T-cell (primary cell): ENCODE measurements at regions not wholly inside any gene's neighbourhood (a gene's known extent, or its start where the extent isn't known, plus 50 kb on each side); places are given as distances from the start of the nearest gene placed in this dataset.

Source experiments
- ATAC-seq, 4 experiments: fragments of 200-7000 bp in 3 of 4; fragments of 150-1000 bp in 1 of 4; cut with Tn5 transposase; replicated peaks in 1 of 4; 1 replicate in 3 of 4; 2 replicates in 1 of 4; pipeline ENCODE4 v1.10.0; 2021; ENCODE audit warnings: moderate library complexity in 3 of 4, mild to moderate bottlenecking in 2 of 4, moderate number of reproducible peaks in 1 of 4
- CTCF ChIA-PET, 2 donors: fragments of 300-600 bp; sonication (Branson Sonifier 250); formaldehyde crosslinking; loops; one replicate each; lab custom pipeline; 2022; ENCODE audit warnings: antibody characterized with exemption in 2 of 2; lab: Charles Lee
- POLR2A ChIA-PET, 2 donors: fragments of 300-600 bp; sonication (Branson Sonifier 250); formaldehyde crosslinking; loops; one replicate each; lab custom pipeline; 2022; ENCODE audit warnings: antibody characterized with exemption in 2 of 2; lab: Charles Lee
- DNase-seq, 35 experiments: peaks; one replicate each; pipeline versions ENCODE4 v3.0.0 to v3.0.0-alpha.2; 2013 to 2023
- H3K27ac ChIP-seq: one replicate; pipeline ENCODE4 v1.5.1; 2013; ENCODE audit warnings: low read length
- H3K27me3 ChIP-seq, 2 experiments: replicated peaks in 1 of 2; 1 replicate in 1 of 2; 2 replicates in 1 of 2; pipeline versions ENCODE4 v1.6.1 to v1.7.0; 2013; ENCODE audit warnings: low read length in 1 of 2, mixed read lengths in 1 of 2; ENCODE audit not compliant: control insufficient read depth in 2 of 2, insufficient read depth in 2 of 2; ENCODE audit errors: extremely low read depth in 1 of 2
- H3K36me3 ChIP-seq, 2 donors: 1 replicate in 1 of 2; 2 replicates in 1 of 2; pipeline versions ENCODE4 v1.6.1 to v1.7.0; 2013; ENCODE audit warnings: low read length in 1 of 2; ENCODE audit not compliant: control insufficient read depth in 2 of 2, insufficient read depth in 1 of 2; ENCODE audit errors: extremely low read depth in 1 of 2
- H3K4me1 ChIP-seq, 2 experiments: 1 replicate in 1 of 2; 2 replicates in 1 of 2; pipeline versions ENCODE4 v1.6.1 to v1.7.0; 2013; ENCODE audit warnings: low read length in 2 of 2, mixed read lengths in 1 of 2; ENCODE audit not compliant: insufficient read depth in 2 of 2, control insufficient read depth in 1 of 2; ENCODE audit errors: extremely low read depth in 1 of 2
- H3K4me3 ChIP-seq, 2 donors: 1 replicate in 1 of 2; 2 replicates in 1 of 2; pipeline versions ENCODE4 v1.5.1 to v1.7.0; 2013; ENCODE audit warnings: mild to moderate bottlenecking in 2 of 2, low read length in 1 of 2, moderate library complexity in 1 of 2; ENCODE audit not compliant: control insufficient read depth in 1 of 2; ENCODE audit errors: extremely low read depth in 1 of 2
- H3K9me3 ChIP-seq: 2 replicates; pipeline ENCODE4 v1.7.0; 2013
- H3K27ac Mint-ChIP-seq, 2 donors: one replicate each; pipeline ENCODE4 v1.8.0; 2020 to 2021; ENCODE audit warnings: mild to moderate bottlenecking in 2 of 2, mixed read lengths in 2 of 2
- H3K27me3 Mint-ChIP-seq, 2 donors: one replicate each; pipeline ENCODE4 v1.8.0; 2021 to 2022; ENCODE audit warnings: mixed read lengths in 2 of 2
- H3K36me3 Mint-ChIP-seq: one replicate; pipeline ENCODE4 v1.8.0; 2021; ENCODE audit warnings: mixed read lengths
- H3K4me1 Mint-ChIP-seq, 3 donors: one replicate each; pipeline ENCODE4 v1.8.0; 2020 to 2022; ENCODE audit warnings: mixed read lengths in 3 of 3, mild to moderate bottlenecking in 1 of 3
- H3K4me3 Mint-ChIP-seq, 3 donors: one replicate each; pipeline ENCODE4 v1.8.0; 2020 to 2022; ENCODE audit warnings: mild to moderate bottlenecking in 3 of 3, mixed read lengths in 3 of 3, moderate library complexity in 3 of 3
- H3K9me3 Mint-ChIP-seq, 3 donors: one replicate each; pipeline ENCODE4 v1.8.0; 2020 to 2022; ENCODE audit warnings: mixed read lengths in 3 of 3
- WGBS: methylation state at CpG from one replicate; pipeline ENCODE4 v1.1.5; 2013; ENCODE audit warnings: missing lambda C conversion rate; ENCODE audit not compliant: insufficient coverage; 5-methylcytosine and 5-hydroxymethylcytosine counted together

GRCh38 chr6:145076115-145076841, 659.0 kb downstream of the EPM2A start:
- Mint-ChIP-seq H3K4me1 (no peaks in the 10 kb centered on the region), H3K36me3 (no peaks in the 10 kb centered on the region), H3K9me3 (peaks cover 0 to 4% (median 0%) of the 10 kb centered on the region in 3 donors), H3K27me3 (peaks cover 5 to 15% of the 10 kb centered on the region in 2 donors), H3K4me3 (no peak overlapping the region), H3K27ac (no peak overlapping the region)
- POLR2A ChIA-PET, result interaction anchor here in 1 of 2 donors (0.7 kb wide), 1 partner anchor 50 kb away, joined by 3 read pairs; no protein-coding TSS in a partner anchor
- CTCF ChIA-PET, result no interaction called here
- no peak overlapping the region for H3K4me3 ChIP-seq
- WGBS, result 87% methylated on average over 3 of the region's 8 CpGs
- H3K36me3 ChIP-seq, result no peaks in the 10 kb centered on the region
- ATAC-seq (no peak), DNase-seq (no peak)
- no peaks in the 10 kb centered on the region for H3K4me1 ChIP-seq
- no peaks in the 10 kb centered on the region for H3K27me3 ChIP-seq
- H3K27ac ChIP-seq, result no peak overlapping the region
- no peaks in the 10 kb centered on the region for H3K9me3 ChIP-seq

DNA sequence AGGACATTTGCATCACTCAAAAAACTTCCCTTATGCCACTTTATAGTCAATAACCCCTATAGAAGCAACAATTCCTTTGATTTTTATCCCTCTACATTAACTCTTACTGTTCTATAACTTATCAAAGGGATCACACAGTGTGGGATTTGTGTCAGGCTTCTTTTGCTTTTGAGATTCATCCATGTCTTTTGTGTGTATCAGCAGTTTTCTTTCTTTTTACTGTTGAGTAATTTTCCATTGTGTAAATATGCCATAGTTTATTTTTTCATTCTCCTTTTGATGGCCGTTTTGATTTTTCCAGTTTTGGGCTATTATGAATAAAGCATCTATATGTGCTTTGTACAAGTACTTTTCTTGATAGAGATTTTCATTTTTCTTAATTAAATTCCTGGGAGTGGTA, 657.9 kb downstream of the EPM2A start:
- Mint-ChIP-seq H3K36me3 (no peaks in the 10 kb centered on the region), H3K4me3 (no peak overlapping the region), H3K4me1 (no peaks in the 10 kb centered on the region), H3K27ac (no peak overlapping the region), H3K27me3 (peaks cover 5 to 12% of the 10 kb centered on the region in 2 donors), H3K9me3 (no peaks in the 10 kb centered on the region)
- ChIA-PET POLR2A (no interaction called here), CTCF (no interaction called here)
- ATAC-seq (no peak), DNase-seq (no peak)
- no peaks in the 10 kb centered on the region for H3K27me3 ChIP-seq
- WGBS, result no CpG with 5 or more reads among the region's 1 CpG
- H3K36me3 ChIP-seq, result no peaks in the 10 kb centered on the region
- H3K4me3 ChIP-seq, result no peak overlapping the region
- H3K9me3 ChIP-seq, result no peaks in the 10 kb centered on the region
- no peaks in the 10 kb centered on the region for H3K4me1 ChIP-seq
- no peak overlapping the region for H3K27ac ChIP-seq

- ATAC-seq (no peak), DNase-seq (no peak)
- Mint-ChIP-seq H3K27ac (no peak overlapping the region), H3K4me3 (no peak overlapping the region), H3K4me1 (no peaks in the 10 kb centered on the region), H3K27me3 (peaks cover 0 to 9% of the 10 kb centered on the region in 2 donors), H3K9me3 (no peaks in the 10 kb centered on the region), H3K36me3 (no peaks in the 10 kb centered on the region)
- CTCF ChIA-PET, result no interaction called here
- Histone ChIP-seq H3K4me1 (no peaks in the 10 kb centered on the region), H3K27me3 (no peaks in the 10 kb centered on the region), H3K27ac (no peak overlapping the region), H3K4me3 (no peak overlapping the region), H3K9me3 (no peaks in the 10 kb centered on the region), H3K36me3 (no peaks in the 10 kb centered on the region)
- POLR2A ChIA-PET, result no interaction called here
- no CpG with 5 or more reads among the region's 2 CpGs for WGBS
Observed at GRCh38 chr6:145080651-145081050, 654.7 kb downstream of the EPM2A start.

GRCh38 chr6:145081677-145082076, 653.6 kb downstream of the EPM2A start:
- no peaks in the 10 kb centered on the region for H3K36me3 ChIP-seq
- H3K4me1 Mint-ChIP-seq, result no peaks in the 10 kb centered on the region
- CTCF ChIA-PET, result no interaction called here

DNA sequence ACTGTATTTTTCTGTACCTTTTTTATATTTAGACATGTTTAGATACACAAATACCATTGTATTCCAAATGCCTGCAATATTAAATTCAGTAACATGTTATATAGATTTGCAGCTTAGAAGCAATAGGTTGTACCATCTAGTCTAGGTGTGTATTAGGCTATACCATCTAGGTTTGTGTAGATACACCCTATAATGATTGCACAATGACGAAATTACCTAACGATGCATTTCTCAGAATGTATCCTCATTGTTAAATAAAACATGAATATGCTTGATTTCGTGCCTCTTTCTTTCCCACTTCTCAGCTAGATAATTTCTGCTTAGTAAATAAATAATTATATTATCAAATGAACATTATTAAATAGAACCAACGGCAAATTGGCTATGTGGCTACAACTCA, 653.0 kb downstream of the EPM2A start:
- POLR2A ChIA-PET, result no interaction called here
- CTCF ChIA-PET, result no interaction called here

More at GRCh38 chr6:145081677-145082076, 653.6 kb downstream of the EPM2A start:
- H3K36me3 Mint-ChIP-seq, result no peaks in the 10 kb centered on the region
- DNase-seq (no peak), ATAC-seq (no peak)
- WGBS, result no CpG with 5 or more reads among the region's 2 CpGs
- no peaks in the 10 kb centered on the region for H3K9me3 ChIP-seq
- H3K27ac Mint-ChIP-seq, result no peak overlapping the region
- no peaks in the 10 kb centered on the region for H3K4me1 ChIP-seq
- no peak overlapping the region for H3K4me3 ChIP-seq
- no peak overlapping the region for H3K4me3 Mint-ChIP-seq
- H3K9me3 Mint-ChIP-seq, result no peaks in the 10 kb centered on the region
- POLR2A ChIA-PET, result no interaction called here
- peaks cover 0 to 5% of the 10 kb centered on the region in 2 donors for H3K27me3 Mint-ChIP-seq
- H3K27ac ChIP-seq, result no peak overlapping the region
- no peaks in the 10 kb centered on the region for H3K27me3 ChIP-seq

DNA sequence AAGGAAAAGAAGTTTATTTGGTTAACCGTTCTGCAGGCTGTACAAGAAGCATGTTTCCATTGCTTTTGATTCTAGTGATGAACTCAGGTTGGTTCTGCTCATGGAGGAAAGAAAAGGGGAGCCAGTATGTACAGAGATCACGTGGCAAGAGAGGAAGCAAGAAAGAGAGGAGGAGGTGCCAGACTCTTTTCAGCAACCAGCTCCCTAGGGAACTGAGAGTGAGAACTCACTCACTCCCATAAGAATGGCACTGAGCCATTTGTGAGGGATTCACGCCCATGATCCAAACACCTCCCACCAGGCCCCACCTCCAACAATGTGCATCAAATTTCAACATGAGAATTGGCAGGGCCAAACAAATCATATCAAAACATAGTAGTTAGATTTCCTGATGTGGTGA, 649.1 kb downstream of the EPM2A start:
- no peak overlapping the region for H3K4me3 ChIP-seq
- Mint-ChIP-seq H3K9me3 (no peaks in the 10 kb centered on the region), H3K36me3 (no peaks in the 10 kb centered on the region), H3K27me3 (peaks cover 0 to 4% of the 10 kb centered on the region in 2 donors), H3K27ac (no peak overlapping the region), H3K4me3 (no peak overlapping the region), H3K4me1 (no peaks in the 10 kb centered on the region)
- ChIA-PET POLR2A (no interaction called here), CTCF (no interaction called here)
- H3K4me1 ChIP-seq, result no peaks in the 10 kb centered on the region
- no peaks in the 10 kb centered on the region for H3K9me3 ChIP-seq
- DNase-seq (no peak), ATAC-seq (no peak)
- no peaks in the 10 kb centered on the region for H3K36me3 ChIP-seq
- no peak overlapping the region for H3K27ac ChIP-seq
- WGBS, result 82% methylated on average over 1 of the region's 3 CpGs
- no peaks in the 10 kb centered on the region for H3K27me3 ChIP-seq

More for the DNA sequence above, 653.0 kb downstream of the EPM2A start:
- DNase-seq (no peak), ATAC-seq (no peak)
- Histone ChIP-seq H3K4me1 (no peaks in the 10 kb centered on the region), H3K36me3 (no peaks in the 10 kb centered on the region), H3K27ac (no peak overlapping the region), H3K4me3 (no peak overlapping the region), H3K9me3 (no peaks in the 10 kb centered on the region), H3K27me3 (no peaks in the 10 kb centered on the region)
- no peaks in the 10 kb centered on the region for H3K9me3 Mint-ChIP-seq
- H3K4me1 Mint-ChIP-seq, result no peaks in the 10 kb centered on the region
- WGBS, result no CpG with 5 or more reads among the region's 4 CpGs
- H3K4me3 Mint-ChIP-seq, result no peak overlapping the region
- H3K27ac Mint-ChIP-seq, result no peak overlapping the region
- H3K27me3 Mint-ChIP-seq, result peaks cover 0 to 4% of the 10 kb centered on the region in 2 donors
- no peaks in the 10 kb centered on the region for H3K36me3 Mint-ChIP-seq
